HG03378 (cell line): ENCODE measurements at regions not wholly inside any gene's neighbourhood (a gene's known extent, or its start where the extent isn't known, plus 50 kb on each side); places are given as distances from the start of the nearest gene placed in this dataset.

ENCODE experiments used
- ATAC-seq: cut with Tn5 transposase; IDR thresholded peaks from one replicate; pipeline ENCODE4 v1.9.1; 2021; ENCODE audit warnings: mild to moderate bottlenecking, moderate library complexity; ENCODE audit not compliant: unreplicated experiment

- ATAC-seq = no peak
Observed at GRCh38 chr2:128622955-128623620, 304.4 kb upstream of the HS6ST1 start.

GRCh38 chr2:128623776-128624761, 305.4 kb upstream of the HS6ST1 start:
- ATAC-seq = peak; percentile 82

- ATAC-seq = no peak
Observed at GRCh38 chr2:128624956-128625355, 306.3 kb upstream of the HS6ST1 start.

GRCh38 chr2:128625421-128625820, 306.8 kb upstream of the HS6ST1 start:
- ATAC-seq = no peak

GRCh38 chr2:128625963-128626759, 307.5 kb upstream of the HS6ST1 start:
- no peak for ATAC-seq

- ATAC-seq = no peak
Observed at GRCh38 chr2:128626760-128627511, 308.3 kb upstream of the HS6ST1 start.

- ATAC-seq = no peak
Observed at GRCh38 chr2:128628206-128628605, 309.5 kb upstream of the HS6ST1 start.

- ATAC-seq = no peak
Observed at GRCh38 chr2:128628996-128629395, 310.3 kb upstream of the HS6ST1 start.

GRCh38 chr2:128630974-128631697, 312.5 kb upstream of the HS6ST1 start:
- no peak for ATAC-seq

GRCh38 chr2:128631698-128632500, 313.2 kb upstream of the HS6ST1 start:
- ATAC-seq = no peak

- ATAC-seq = no peak
Observed at GRCh38 chr2:128632501-128632800, 313.8 kb upstream of the HS6ST1 start.

- no peak for ATAC-seq
Observed at GRCh38 chr2:128633501-128633900, 314.8 kb upstream of the HS6ST1 start.

- ATAC-seq = no peak
Observed at GRCh38 chr2:128635361-128635900, 316.8 kb upstream of the HS6ST1 start.

GRCh38 chr2:128636802-128637147, 318.1 kb upstream of the HS6ST1 start:
- ATAC-seq = no peak

- ATAC-seq = no peak
Observed at GRCh38 chr2:128637481-128638155, 318.9 kb upstream of the HS6ST1 start.

- ATAC-seq = no peak
Observed at GRCh38 chr2:128638341-128639119, 319.9 kb upstream of the HS6ST1 start.

GRCh38 chr2:128639120-128639477, 320.4 kb upstream of the HS6ST1 start:
- ATAC-seq = no peak

GRCh38 chr2:128639693-128640092, 321.0 kb upstream of the HS6ST1 start:
- no peak for ATAC-seq
